NCI-H524 (cell line): ENCODE measurements at regions not wholly inside any gene's neighbourhood (a gene's known extent, or its start where the extent isn't known, plus 50 kb on each side); places are given as distances from the start of the nearest gene placed in this dataset.
"Not testable (repeated sequence)": the region's sequence is repeated elsewhere in the genome, so short reads cannot be mapped to it uniquely, and the experiment has no call there.

Experiments used
- DNase-seq, 2 experiments: peaks; one replicate each; lab custom pipeline; 2025; lab: John Stamatoyannopoulos, UW

- no peak for DNase-seq
Measured at GRCh38 chr17:71192848-71193247, 928.0 kb upstream of the SOX9 start.

- no peak for DNase-seq
Measured at GRCh38 chr17:71200597-71200996, 920.2 kb upstream of the SOX9 start.

- no peak for DNase-seq
Measured at GRCh38 chr17:71201639-71202038, 919.2 kb upstream of the SOX9 start.

- no peak for DNase-seq
Measured at GRCh38 chr17:71202449-71202848, 918.4 kb upstream of the SOX9 start.

GRCh38 chr17:71203953-71204352 lies 916.9 kb upstream of the SOX9 start:
- no peak for DNase-seq

GRCh38 chr17:71205951-71206350 lies 914.9 kb upstream of the SOX9 start:
- not testable (repeated sequence) for DNase-seq

GRCh38 chr17:71208111-71208704 lies 912.6 kb upstream of the SOX9 start:
- DNase-seq = no peak

- no peak for DNase-seq
Measured at GRCh38 chr17:71213936-71214335, 906.9 kb upstream of the SOX9 start.

GRCh38 chr17:71217769-71218168 lies 903.1 kb upstream of the SOX9 start:
- no peak for DNase-seq

- DNase-seq = no peak
Measured at GRCh38 chr17:71224824-71225575, 895.8 kb upstream of the SOX9 start.

- DNase-seq = peak in 1 of 2 experiments; percentile 63
Measured at GRCh38 chr17:71227841-71228240, 893.0 kb upstream of the SOX9 start.

GRCh38 chr17:71229070-71229469 lies 891.8 kb upstream of the SOX9 start:
- DNase-seq = no peak

- DNase-seq = no peak
Measured at GRCh38 chr17:71232801-71233559, 887.8 kb upstream of the SOX9 start.

GRCh38 chr17:71234349-71234748 lies 886.5 kb upstream of the SOX9 start:
- no peak for DNase-seq

- peak; percentile 13 to 78 for DNase-seq
Measured at GRCh38 chr17:71237903-71238538, 882.8 kb upstream of the SOX9 start.

- DNase-seq = no peak
Measured at GRCh38 chr17:71247441-71248015, 873.3 kb upstream of the SOX9 start.

GRCh38 chr17:71251276-71251675 lies 869.5 kb upstream of the SOX9 start:
- no peak for DNase-seq

- no peak for DNase-seq
Measured at GRCh38 chr17:71251951-71252350, 868.9 kb upstream of the SOX9 start.

GRCh38 chr17:71252436-71252835 lies 868.4 kb upstream of the SOX9 start:
- DNase-seq = no peak

- DNase-seq = no peak
Measured at GRCh38 chr17:71257096-71257495, 863.7 kb upstream of the SOX9 start.

GRCh38 chr17:71260366-71260940 lies 860.4 kb upstream of the SOX9 start:
- no peak for DNase-seq

GRCh38 chr17:71262586-71262985 lies 858.2 kb upstream of the SOX9 start:
- DNase-seq = no peak
